SIG-M5 treated with dmso at 0.1 percent for 504 hours (cell line): ENCODE measurements at regions not wholly inside any gene's neighbourhood (a gene's known extent, or its start where the extent isn't known, plus 50 kb on each side); places are given as distances from the start of the nearest gene placed in this dataset.

Source experiments
- DNase-seq: peaks from one replicate; lab custom pipeline; 2025; ENCODE audit not compliant: unreplicated experiment; lab: John Stamatoyannopoulos, UW

DNA sequence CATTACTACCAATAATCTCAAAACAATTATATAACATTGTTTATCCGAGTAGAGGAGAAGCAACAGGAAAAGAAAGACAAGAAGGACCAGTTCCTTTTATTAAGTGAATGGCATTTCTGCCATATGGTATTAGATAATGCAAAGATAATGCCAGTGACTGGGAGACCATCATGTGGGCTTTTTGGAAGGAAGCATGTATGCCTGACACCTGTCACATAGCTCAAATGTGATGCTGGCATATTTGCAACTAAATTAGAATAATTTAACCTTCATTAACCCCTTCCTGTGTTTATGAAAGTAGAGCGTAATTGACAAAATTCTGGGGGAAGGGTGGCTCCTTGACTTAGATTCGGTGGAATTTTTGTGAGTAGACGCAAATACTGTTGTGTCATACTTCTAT, 733.0 kb downstream of the TUSC7 start:
- DNase-seq, result no peak

DNA sequence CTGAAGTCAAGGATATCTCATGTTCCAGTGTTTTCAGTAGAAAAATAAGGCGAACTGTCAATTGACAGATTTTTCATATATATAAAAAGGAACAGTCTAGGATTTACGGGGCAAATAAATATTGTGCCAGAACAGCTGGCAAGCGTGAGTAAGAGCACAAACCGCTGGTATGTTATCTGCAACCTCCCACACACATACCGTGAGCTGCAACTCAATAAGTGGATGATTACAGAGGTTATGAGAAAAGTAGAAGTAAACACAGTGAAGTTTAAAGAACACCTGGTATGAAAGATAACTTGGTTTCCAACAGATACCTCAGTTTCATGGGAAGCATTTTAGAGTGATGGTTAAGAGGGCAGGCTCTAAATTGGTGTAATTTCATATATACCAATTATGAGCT, 733.4 kb downstream of the TUSC7 start:
- no peak for DNase-seq

DNA sequence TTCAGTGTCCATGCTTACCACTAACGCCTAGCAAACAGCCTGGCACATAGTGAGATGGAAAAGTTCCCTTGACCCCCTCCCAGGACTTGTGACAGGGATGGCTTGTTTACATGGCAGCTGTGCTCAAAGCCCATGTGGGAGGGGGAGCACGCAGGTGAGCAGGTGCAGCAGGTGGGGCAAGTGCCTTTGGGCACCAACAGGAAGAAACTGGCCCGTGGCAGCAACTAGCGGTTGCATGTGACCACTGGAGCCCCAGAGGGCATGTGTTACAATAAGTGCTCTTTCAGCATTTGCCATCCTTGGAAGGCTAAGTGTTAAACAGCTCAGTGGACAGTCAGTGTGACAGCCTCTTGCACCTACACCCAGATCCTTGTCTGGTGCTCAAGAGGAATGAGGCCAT, 734.6 kb downstream of the TUSC7 start:
- DNase-seq, result no peak

- no peak for DNase-seq
These were observed 737.8 kb downstream of the TUSC7 start for GRCh38 chr3:117447419-117447818.

DNA sequence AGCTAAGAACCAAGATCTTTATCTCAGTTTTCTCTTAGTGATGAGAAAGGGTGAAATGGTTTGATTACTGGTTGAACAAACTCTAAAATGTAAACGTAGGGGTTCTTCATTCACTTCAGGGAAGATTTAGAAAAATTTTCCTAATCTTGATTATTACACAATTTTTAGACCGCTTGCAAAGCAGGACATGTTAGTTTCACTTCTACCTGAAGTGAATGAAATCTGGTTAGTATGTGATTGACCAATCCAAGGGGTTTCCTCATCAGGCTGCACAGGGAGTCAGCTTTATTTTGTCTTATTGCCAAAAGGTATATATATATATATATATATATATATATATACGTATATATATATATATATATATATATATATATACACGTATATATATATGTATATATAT, 740.4 kb downstream of the TUSC7 start:
- no peak for DNase-seq

DNA sequence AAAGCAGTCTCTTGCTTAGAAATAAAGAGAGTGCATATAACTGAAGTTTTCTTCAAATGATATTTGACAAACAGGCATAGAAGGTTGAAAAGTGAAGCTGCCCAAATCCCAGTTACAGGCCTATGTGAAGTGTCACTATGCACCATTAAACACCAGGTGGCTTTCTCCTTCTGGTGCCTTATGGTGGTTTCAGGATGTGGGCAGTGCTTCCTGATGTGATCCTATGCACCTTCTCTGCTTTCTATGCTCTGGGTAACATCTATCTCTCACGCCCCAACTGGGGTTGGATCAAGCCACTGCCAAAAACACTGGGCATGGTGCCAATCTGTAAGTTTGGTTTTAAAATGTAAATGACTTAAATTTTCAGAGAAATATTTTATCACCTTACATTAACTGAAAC, 744.7 kb downstream of the TUSC7 start:
- no peak for DNase-seq

- no peak for DNase-seq
These were observed 745.3 kb downstream of the TUSC7 start for GRCh38 chr3:117454908-117455307.

GRCh38 chr3:117455782-117456181, 746.2 kb downstream of the TUSC7 start:
- DNase-seq, result no peak

DNA sequence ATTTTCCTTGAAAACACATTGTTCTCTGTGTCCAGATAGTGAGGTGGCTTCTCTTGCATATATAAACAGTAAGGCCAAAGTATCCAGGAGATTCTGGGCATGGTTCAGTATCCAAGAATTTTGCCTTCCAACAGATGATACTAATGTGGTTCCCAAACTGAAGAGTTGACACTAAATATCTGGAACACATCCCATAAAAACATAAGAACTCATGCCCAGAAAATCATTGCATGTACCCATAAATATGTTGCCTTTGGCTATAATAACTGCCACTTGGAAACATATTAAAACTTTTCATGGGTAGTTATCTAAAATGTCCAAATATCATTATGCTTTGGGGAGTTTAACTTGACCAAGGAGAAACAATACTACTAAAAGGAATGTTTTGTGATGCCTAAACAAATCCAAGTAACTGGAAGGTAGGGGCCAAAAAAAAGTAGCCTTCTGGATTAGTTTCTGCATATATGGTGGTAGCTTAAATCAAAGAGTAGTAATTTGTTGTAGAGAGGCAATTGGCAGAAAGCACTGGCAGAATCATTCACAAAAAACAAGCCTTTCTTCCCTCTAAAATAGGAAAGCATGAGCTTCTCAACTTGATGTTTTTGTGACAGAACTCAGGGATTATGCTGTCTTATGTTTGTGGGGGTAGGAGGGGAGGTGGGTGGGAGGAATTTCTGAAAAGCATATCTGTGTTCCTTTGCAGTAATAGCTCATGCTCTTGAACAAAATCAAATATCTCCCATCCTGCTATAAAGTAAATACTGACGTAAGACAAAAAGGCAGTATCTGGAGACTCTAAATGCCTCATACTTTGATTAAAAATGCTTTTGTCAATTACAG, 753.9 kb downstream of the TUSC7 start:
- DNase-seq, result no peak

DNA sequence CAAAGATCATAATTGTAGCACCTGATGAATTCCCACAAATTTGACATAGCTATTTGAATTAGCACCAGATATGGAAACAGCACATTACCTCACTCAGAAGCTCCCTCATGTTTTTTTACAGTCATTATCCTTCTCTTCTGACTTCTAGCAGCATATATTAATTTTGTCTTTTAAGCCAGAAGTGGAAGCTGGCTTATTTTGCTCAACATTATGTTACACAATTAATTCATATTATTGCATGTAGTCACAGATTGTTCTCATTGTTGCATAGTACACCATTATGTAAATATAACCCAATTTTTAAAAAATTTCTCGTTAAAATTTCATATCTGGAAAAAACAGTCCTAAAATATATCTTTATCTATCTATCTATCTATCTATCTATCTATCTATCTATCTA, 762.3 kb downstream of the TUSC7 start:
- DNase-seq, result no peak

GRCh38 chr3:117473981-117474538, 764.5 kb downstream of the TUSC7 start:
- DNase-seq, result no peak

- DNase-seq, result no peak
These were observed 767.0 kb downstream of the TUSC7 start for GRCh38 chr3:117476572-117476971.

DNA sequence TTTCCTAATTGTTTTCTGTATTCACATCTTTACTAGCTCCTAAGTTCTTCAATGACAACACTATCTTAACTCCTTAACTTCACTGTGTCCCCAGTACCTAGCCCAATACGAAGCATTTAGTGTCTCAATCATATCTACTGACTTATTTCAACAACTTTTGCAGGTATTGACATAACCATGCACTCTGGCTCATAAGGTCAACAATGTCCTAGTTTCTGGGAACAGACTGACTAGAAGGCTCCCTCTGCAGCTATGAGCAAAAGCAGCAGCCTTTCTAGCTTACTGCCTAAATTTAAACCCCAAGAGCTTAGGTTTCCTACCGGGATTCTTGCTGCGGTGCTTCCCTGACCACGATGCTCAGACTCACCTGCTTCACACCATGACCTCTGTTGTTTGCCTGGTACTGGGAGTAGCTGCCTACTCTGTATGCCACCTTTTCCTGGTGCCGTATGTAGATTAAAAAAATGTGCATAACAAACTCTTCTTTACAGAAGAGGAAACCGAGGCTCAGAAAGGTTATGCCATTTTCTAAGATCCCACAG, 767.7 kb downstream of the TUSC7 start:
- no peak for DNase-seq

DNA sequence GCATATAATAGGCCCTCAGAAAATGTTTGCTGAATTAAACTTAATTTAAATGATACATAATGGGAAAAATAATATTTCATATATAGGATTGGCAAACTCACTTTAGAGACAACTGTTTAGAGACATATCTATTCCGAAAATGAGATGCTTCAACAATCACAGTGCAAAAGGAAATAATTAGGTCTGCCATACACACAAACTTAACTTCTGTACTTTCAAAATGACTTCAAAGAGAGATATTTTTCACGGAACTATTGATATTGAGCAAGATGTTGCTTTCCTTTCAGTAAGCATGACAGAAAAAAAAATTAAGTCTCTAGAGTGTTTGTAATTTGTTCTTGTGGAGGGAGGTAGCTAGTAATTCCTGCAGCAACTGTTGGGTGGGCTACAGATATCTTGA, 769.5 kb downstream of the TUSC7 start:
- DNase-seq, result no peak

DNA sequence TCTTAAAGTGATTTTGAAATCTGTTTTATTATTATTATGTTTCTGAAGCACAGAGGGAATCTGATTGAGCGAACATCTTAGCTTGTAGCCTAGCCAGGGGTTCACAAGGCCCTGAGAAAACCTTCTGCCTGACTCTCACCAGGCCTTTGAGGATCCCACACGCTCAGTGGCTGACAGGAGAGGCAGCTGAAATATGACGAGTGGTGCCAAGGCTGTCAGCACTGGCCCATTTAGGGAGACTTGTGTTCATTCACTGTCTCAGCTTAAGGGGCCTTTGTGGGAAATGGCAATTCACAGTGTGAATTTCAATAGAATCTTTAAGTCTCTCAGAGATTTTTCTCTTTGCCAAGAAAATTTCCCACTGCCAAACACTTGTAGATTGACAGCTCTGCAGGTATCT, 770.9 kb downstream of the TUSC7 start:
- no peak for DNase-seq

DNA sequence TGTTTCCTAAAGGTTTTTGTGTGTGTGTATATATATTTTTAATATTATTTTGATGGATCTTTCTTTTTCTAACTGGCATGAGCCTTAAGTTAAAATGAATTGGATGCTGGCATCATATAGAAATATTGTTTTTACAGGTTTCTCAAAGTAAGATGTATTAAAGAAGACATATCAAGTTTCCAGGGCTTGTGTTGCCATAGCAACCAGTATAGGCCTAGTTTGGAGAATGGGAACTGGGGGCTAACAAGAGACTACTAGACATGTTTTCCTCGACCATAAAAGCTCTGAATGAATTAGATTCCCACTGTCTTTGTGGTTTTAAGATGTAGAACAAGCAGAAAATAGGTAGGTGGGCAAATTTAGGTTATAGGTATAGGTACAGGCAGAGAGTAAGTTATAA, 771.4 kb downstream of the TUSC7 start:
- no peak for DNase-seq

- DNase-seq, result no peak
These were observed 774.3 kb downstream of the TUSC7 start for GRCh38 chr3:117483839-117484238.

- DNase-seq, result no peak
These were observed 776.3 kb downstream of the TUSC7 start for GRCh38 chr3:117485841-117486240.

GRCh38 chr3:117486719-117487716, 777.4 kb downstream of the TUSC7 start:
- no peak for DNase-seq

- DNase-seq, result no peak
These were observed 779.4 kb downstream of the TUSC7 start for GRCh38 chr3:117488983-117489382.

- DNase-seq, result no peak
These were observed 780.1 kb downstream of the TUSC7 start for GRCh38 chr3:117489663-117490079.
